PFSK-1 (cell line): ENCODE measurements at regions not wholly inside any gene's neighbourhood (a gene's known extent, or its start where the extent isn't known, plus 50 kb on each side); places are given as distances from the start of the nearest gene placed in this dataset.

ENCODE experiments used
- POLR2AphosphoS5 ChIP-seq: IDR thresholded peaks from 2 replicates; pipeline ENCODE4 v1.6.1; 2012; ENCODE audit warnings: low read depth, mild to moderate bottlenecking, control low read depth, low read length, moderate library complexity
- REST ChIP-seq, 2 experiments: IDR thresholded peaks; 2 replicates each; pipeline versions ENCODE4 v1.6.1 to v1.8.0; 2011 to 2012; ENCODE audit warnings: low read depth in 2 of 2, low read length in 2 of 2, control low read depth in 1 of 2, inconsistent platforms in 1 of 2, mild to moderate bottlenecking in 1 of 2, moderate library complexity in 1 of 2; ENCODE audit not compliant: insufficient read depth in 1 of 2
- SIN3A ChIP-seq: IDR thresholded peaks from 2 replicates; pipeline ENCODE4 v1.6.1; 2012; ENCODE audit warnings: mild to moderate bottlenecking, low read length, moderate library complexity, borderline replicate concordance; ENCODE audit not compliant: insufficient read depth

DNA sequence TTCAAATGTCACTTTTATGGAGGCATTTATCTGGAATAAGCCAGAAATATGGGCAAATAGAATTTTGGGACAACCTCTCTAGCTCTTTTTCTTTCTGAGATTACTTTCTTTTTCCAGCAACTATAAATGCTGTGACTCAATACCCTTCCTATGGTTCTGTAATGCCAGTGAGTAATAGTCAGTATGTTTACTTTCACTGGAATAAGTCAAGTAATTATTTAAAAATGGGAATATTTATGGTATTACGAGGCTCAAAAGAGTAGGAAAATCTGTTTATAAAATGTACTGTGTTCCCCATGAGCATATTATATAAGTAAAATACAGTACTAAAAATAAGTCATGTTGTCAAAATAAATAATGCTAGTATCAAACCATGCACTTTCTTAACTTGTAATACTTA, 750.5 kb downstream of the LUZP2 start:
- TF ChIP-seq SIN3A = no peak
- no peak for TF ChIP-seq POLR2AphosphoS5
- no peak for TF ChIP-seq REST (IDR thresholded peaks at IDR 0.05; ENCODE audit: insufficient read depth in 1 of 2, low read depth in 2 of 2, low read length in 2 of 2)
